ENCODE measurements at regions not wholly inside any gene's neighbourhood (a gene's known extent, or its start where the extent isn't known, plus 50 kb on each side); places are given as distances from the start of the nearest gene placed in this dataset.

DNA sequence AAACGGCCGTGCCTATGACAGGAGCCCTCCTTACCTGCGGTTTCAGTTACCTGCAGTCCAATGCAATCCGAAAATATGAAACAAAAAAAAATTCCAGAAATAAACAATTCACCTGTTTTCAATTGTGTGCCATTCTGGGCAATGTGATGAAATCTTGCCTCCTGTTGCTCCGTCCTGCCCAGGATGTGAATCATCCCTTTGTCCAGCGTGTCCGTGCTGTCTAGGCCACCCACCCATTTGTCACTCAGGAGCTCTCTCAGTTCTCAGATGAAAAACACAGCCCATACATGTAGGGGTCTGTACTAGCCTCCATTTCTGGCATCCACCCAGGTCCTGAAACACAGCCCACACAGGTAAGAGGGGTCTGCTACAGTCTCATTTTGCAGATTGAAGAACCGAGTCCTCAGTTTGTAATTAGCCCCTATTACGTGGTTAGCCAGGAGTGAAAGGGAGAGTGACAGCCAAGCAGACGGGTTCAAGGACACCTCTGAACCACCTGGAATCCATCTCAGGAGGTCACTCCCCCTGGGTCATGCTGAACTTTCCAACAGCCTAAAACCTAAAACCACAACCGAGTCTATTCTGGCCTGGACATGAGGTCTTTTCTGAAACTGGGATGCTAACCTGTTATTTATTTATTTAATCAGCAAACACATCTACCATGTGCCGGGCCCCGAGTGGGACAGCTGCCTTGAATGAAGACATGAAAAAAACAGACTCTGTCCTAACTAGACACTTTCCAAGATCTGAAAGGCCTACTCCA lies 317.2 kb downstream of the SHANK2 start:
- no peak for TF ChIP-seq POLR2A (IDR thresholded peaks at IDR 0.05; ENCODE audit: low read length)
- TF ChIP-seq GATA1 (IDR thresholded peaks at IDR 0.05; ENCODE audit: low read depth, low read length) = no peak

All from erythroblast (primary cell).